Mucosa of descending colon (tissue), 3 donors: ENCODE measurements at regions not wholly inside any gene's neighbourhood (a gene's known extent, or its start where the extent isn't known, plus 50 kb on each side); places are given as distances from the start of the nearest gene placed in this dataset.

Experiments used
- ATAC-seq: fragments of 200-7000 bp; cut with Tn5 transposase; one replicate; pipeline ENCODE4 v1.9.1; 2020; ENCODE audit warnings: mild to moderate bottlenecking, moderate library complexity
- DNase-seq, 3 donors: peaks; one replicate each; pipeline ENCODE4 v3.0.0-alpha.2; 2020
- H3K36me3 ChIP-seq: fragments of 200-600 bp; one replicate; pipeline ENCODE4 v1.8.0; 2021; ENCODE audit warnings: low read depth, mild to moderate bottlenecking
- H3K4me1 ChIP-seq: fragments of 200-600 bp; one replicate; pipeline ENCODE4 v1.8.0; 2021; ENCODE audit warnings: low read depth, mild to moderate bottlenecking
- H3K4me3 ChIP-seq: fragments of 200-600 bp; one replicate; pipeline ENCODE4 v1.8.0; 2021; ENCODE audit warnings: mild to moderate bottlenecking
- H3K9me3 ChIP-seq: fragments of 200-600 bp; one replicate; pipeline ENCODE4 v1.8.0; 2021; ENCODE audit warnings: mild to moderate bottlenecking
- intact Hi-C, 2 donors: fragments of 100-400 bp; cut with DNase I in 1 of 2; cut with micrococcal nuclease in 1 of 2; formaldehyde crosslinking; loops; one replicate each; pipeline versions ENCODE4 v1.11.0 to v1.11.1; 2022; cut with DNase I, micrococcal nuclease
- TF ChIP-seq, protein P1 (sequence below): fragments of 200-600 bp; IDR thresholded peaks from one replicate; pipeline ENCODE4 v1.8.0; 2022; ENCODE audit warnings: antibody characterized with exemption, mild to moderate bottlenecking
- donor health status: DM: no; HTN: no; CAD: no; lungs with moderate emphysema.
- donor health status: DM: no; HTN: no; CAD: no.
- donor health status: DM: no; HTN: yes; CAD: no.

DNA sequence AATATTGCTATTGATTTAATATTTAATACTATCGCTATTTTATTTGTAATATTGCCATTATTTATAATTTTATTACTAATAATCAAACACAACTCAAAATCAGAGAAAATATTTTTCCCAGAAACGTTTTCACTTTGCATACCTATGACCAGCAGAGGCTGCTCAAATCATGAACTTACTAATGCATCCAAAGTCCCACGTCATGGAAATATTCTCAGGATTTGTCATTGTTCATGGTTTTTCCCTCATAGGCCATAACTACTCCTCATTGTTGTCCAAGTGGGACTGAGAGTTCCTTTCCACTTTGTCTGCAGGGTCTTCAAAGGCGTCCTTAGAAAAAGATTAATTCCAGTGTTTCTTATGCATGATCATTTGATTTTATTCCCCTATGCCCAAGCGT is 344.8 kb downstream of the THBS2 start:
- TF ChIP-seq, protein P1, sequence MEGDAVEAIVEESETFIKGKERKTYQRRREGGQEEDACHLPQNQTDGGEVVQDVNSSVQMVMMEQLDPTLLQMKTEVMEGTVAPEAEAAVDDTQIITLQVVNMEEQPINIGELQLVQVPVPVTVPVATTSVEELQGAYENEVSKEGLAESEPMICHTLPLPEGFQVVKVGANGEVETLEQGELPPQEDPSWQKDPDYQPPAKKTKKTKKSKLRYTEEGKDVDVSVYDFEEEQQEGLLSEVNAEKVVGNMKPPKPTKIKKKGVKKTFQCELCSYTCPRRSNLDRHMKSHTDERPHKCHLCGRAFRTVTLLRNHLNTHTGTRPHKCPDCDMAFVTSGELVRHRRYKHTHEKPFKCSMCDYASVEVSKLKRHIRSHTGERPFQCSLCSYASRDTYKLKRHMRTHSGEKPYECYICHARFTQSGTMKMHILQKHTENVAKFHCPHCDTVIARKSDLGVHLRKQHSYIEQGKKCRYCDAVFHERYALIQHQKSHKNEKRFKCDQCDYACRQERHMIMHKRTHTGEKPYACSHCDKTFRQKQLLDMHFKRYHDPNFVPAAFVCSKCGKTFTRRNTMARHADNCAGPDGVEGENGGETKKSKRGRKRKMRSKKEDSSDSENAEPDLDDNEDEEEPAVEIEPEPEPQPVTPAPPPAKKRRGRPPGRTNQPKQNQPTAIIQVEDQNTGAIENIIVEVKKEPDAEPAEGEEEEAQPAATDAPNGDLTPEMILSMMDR = no peak
- intact Hi-C loops = no loop called here
- H3K9me3 ChIP-seq = no peaks in the 10 kb centered on the region
- ATAC-seq (no peak), DNase-seq (no peak)
- no peaks in the 10 kb centered on the region for H3K4me1 ChIP-seq
- no peaks in the 10 kb centered on the region for H3K36me3 ChIP-seq
- no peak overlapping the region for H3K4me3 ChIP-seq

DNA sequence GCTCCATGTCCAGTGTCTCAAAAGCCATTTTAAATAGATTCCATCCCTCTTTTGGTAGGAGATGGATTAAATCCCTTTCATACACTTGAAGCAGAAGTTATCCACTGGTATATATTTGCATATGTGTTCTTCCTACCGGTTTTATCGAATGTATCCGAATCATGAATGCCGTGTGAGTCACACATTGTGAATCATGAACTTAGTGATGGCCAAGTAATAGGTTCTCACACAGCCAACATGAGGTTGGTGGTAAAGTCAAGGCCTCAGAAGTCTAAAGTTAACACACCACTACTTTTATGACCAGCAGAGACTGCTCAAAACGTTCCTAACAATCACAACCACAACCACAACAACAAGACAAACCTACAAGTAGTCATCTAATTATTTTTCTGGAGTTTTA is 345.5 kb downstream of the THBS2 start:
- Histone ChIP-seq H3K4me3 (no peak overlapping the region), H3K36me3 (no peaks in the 10 kb centered on the region), H3K9me3 (no peaks in the 10 kb centered on the region), H3K4me1 (no peaks in the 10 kb centered on the region)
- TF ChIP-seq, protein P1 = no peak
- no peak for DNase-seq
- intact Hi-C loops = no loop called here
- no peak for ATAC-seq

DNA sequence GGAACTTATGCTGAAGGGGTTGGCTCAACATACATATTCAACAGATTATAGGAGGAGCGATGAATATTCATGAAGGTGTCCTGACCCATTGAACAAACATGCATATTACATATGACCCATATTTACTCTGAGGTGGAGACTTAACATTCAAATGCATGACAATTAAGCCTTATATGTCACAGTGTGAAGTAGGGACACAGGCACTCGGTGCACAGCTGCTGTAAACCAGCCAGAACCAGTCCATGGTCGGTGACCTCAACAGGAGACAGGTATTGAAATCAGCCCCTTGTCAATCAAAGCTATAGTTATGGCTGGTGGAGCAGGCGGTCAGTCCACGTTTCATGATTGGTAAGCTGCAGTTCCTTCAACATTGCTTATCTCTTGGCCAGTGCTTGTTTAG is 347.3 kb downstream of the THBS2 start:
- DNase-seq (peak in 2 of 3 donors; percentile 26 to 54), ATAC-seq (peak; percentile 85)
- Histone ChIP-seq H3K9me3 (no peaks in the 10 kb centered on the region), H3K4me3 (no peak overlapping the region), H3K4me1 (peaks cover 12% of the 10 kb centered on the region), H3K36me3 (no peaks in the 10 kb centered on the region)
- TF ChIP-seq, protein P1 = no peak
- intact Hi-C loops = no loop called here

DNA sequence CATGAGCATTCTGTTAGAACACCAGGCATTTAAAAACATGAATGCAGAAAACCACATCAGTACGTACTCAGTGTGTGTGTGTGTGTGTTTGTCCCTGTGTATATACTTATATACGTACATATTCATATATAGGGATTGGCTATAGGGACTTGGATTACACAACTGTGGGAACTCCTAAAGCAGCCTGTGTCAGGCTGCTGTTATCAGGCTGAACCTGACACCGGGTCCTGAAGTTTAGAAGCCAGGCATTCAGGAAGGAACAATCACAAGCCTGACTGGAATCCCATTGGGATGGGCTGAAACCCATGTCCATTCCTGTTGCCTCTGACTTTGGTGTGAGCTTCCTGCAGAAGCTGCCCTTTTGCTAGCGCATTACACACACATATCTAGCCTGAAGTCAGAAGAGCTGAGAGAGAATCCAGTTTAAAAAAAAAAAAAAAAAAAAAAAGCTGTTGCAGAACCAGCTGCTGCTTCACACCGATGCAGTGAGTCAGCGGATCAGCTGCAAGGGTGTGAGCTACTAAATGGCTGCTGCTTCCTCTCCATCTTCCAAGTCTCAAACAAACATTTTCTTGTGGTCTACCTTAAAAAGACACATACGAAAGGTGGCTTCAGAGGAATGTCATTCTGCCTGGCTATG is 348.1 kb downstream of the THBS2 start:
- H3K4me3 ChIP-seq = no peak overlapping the region
- H3K36me3 ChIP-seq = no peaks in the 10 kb centered on the region
- H3K9me3 ChIP-seq = no peaks in the 10 kb centered on the region
- ATAC-seq = peak; percentile 13
- TF ChIP-seq, protein P1 = no peak
- no peak for DNase-seq
- intact Hi-C loops = no loop called here
- H3K4me1 ChIP-seq = peaks cover 12% of the 10 kb centered on the region

DNA sequence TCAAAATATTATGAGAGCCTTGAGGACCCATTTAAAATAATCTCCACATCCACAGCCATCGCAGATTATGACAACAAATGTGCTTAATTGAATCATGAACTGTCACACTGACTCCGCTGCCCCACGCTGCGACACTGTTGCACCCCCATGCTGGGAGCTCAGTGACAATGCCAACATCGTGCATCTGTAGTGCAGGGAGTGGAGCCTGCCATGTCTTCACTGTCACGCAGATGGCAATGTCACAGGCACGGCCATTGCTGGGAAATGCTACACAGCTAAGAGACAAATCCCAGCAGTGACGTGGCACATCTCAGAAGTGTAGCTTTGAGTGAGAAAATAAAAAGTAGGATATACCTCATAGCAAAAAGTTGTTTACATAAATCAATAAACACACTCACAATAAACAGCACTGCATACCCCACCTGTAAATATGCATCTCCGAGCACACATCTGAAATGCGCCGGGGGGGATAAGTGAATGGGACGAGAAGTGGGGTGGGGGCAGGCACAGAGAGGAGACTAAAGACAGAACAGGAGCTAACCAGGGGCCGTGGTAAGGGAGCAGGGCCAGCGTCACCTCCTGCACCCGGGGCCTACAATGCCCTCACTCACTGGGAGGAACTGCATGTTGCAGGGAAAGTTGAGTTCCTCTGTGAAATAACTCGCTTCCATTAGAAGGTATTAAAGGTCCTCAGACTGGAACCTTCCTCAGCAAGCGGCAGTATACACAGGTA is 349.9 kb downstream of the THBS2 start:
- ATAC-seq (no peak), DNase-seq (no peak)
- intact Hi-C loops = no loop called here
- H3K9me3 ChIP-seq = no peaks in the 10 kb centered on the region
- H3K4me1 ChIP-seq = peaks cover 12% of the 10 kb centered on the region
- no peaks in the 10 kb centered on the region for H3K36me3 ChIP-seq
- no peak overlapping the region for H3K4me3 ChIP-seq
- TF ChIP-seq, protein P1 = no peak
